ENCODE measurements at regions not wholly inside any gene's neighbourhood (a gene's known extent, or its start where the extent isn't known, plus 50 kb on each side); places are given as distances from the start of the nearest gene placed in this dataset.
"Not testable (repeated sequence)": the region's sequence is repeated elsewhere in the genome, so short reads cannot be mapped to it uniquely, and the experiment has no call there.

DNA sequence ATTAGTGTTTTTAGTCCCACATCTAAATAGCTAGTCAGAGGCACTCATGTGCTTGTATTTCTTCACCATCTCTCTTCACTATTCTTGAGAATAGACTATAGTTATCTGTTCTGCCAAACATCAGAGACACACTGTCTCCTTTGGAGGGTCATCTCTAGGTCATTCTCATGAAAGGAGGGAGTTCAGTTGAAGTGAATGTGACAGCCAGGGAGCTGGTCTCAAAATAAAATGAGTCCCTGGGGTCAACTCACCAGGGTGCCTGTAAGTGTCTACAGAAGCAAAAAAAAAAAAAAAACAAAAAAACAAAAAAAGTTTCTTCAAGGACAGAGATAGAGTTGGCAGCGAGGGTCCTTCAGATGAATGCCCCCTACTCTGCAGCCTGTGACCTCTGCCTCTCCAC is 171.0 kb downstream of the ID4 start:
- Histone ChIP-seq H3K27me3 (ENCODE audit: insufficient read depth, poor library complexity, severe bottlenecking) (no peaks in the 10 kb centered on the region), H3K4me3 (ENCODE audit: severe bottlenecking) (no peak overlapping the region), H3K27ac (ENCODE audit: poor library complexity, severe bottlenecking) (no peak overlapping the region), H3K36me3 (ENCODE audit: low read depth) (no peaks in the 10 kb centered on the region), H3K9me3 (ENCODE audit: severe bottlenecking) (no peaks in the 10 kb centered on the region), H3K4me1 (ENCODE audit: insufficient read depth, poor library complexity, severe bottlenecking) (no peaks in the 10 kb centered on the region)
- DNase-seq (ENCODE audit: low spot score) (no peak), ATAC-seq (ENCODE audit: low read depth) (no peak)
- no peak for TF ChIP-seq CTCF (IDR thresholded peaks at IDR 0.05; ENCODE audit: poor library complexity, severe bottlenecking)

- no peak overlapping the region for H3K27ac ChIP-seq (ENCODE audit: poor library complexity, severe bottlenecking)
- no peak for ATAC-seq (ENCODE audit: low read depth)
- H3K27me3 ChIP-seq (ENCODE audit: insufficient read depth, poor library complexity, severe bottlenecking): no peaks in the 10 kb centered on the region
- H3K36me3 ChIP-seq (ENCODE audit: low read depth): no peaks in the 10 kb centered on the region
- no peak for TF ChIP-seq CTCF (IDR thresholded peaks at IDR 0.05; ENCODE audit: poor library complexity, severe bottlenecking)
- no peaks in the 10 kb centered on the region for H3K9me3 ChIP-seq (ENCODE audit: severe bottlenecking)
- no peaks in the 10 kb centered on the region for H3K4me1 ChIP-seq (ENCODE audit: insufficient read depth, poor library complexity, severe bottlenecking)
- no peak overlapping the region for H3K4me3 ChIP-seq (ENCODE audit: severe bottlenecking)
- no peak for DNase-seq (ENCODE audit: low spot score)
Measured at GRCh38 chr6:20013066-20013861, 176.1 kb downstream of the ID4 start.

DNA sequence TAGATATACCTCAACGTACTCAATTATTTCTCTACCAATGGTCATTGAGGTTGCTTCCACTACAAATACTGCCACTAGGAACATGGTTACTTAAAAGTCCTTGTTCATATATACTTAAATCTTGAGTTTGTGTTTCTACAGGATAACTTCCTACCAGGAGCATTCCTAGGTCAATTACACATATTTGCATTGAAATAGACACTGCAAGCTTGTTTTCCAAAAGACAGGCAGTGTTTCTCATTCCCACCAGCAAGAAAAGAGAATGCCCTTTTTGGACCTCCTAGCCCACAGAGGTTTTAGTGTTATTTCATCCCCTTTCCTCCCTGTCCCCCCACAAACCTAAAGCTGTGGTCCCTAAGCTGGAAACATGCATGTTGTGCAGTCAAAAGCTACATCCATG is 177.3 kb downstream of the ID4 start:
- TF ChIP-seq CTCF (IDR thresholded peaks at IDR 0.05; ENCODE audit: poor library complexity, severe bottlenecking): no peak
- no peaks in the 10 kb centered on the region for H3K27me3 ChIP-seq (ENCODE audit: insufficient read depth, poor library complexity, severe bottlenecking)
- H3K9me3 ChIP-seq (ENCODE audit: severe bottlenecking): no peaks in the 10 kb centered on the region
- ATAC-seq (ENCODE audit: low read depth): no peak
- H3K36me3 ChIP-seq (ENCODE audit: low read depth): no peaks in the 10 kb centered on the region
- no peak overlapping the region for H3K4me3 ChIP-seq (ENCODE audit: severe bottlenecking)
- H3K27ac ChIP-seq (ENCODE audit: poor library complexity, severe bottlenecking): no peak overlapping the region
- no peak for DNase-seq (ENCODE audit: low spot score)
- no peaks in the 10 kb centered on the region for H3K4me1 ChIP-seq (ENCODE audit: insufficient read depth, poor library complexity, severe bottlenecking)

- H3K27ac ChIP-seq (ENCODE audit: poor library complexity, severe bottlenecking): no peak overlapping the region
- no peaks in the 10 kb centered on the region for H3K27me3 ChIP-seq (ENCODE audit: insufficient read depth, poor library complexity, severe bottlenecking)
- no peak for DNase-seq (ENCODE audit: low spot score)
- H3K9me3 ChIP-seq (ENCODE audit: severe bottlenecking): no peaks in the 10 kb centered on the region
- no peaks in the 10 kb centered on the region for H3K36me3 ChIP-seq (ENCODE audit: low read depth)
- H3K4me1 ChIP-seq (ENCODE audit: insufficient read depth, poor library complexity, severe bottlenecking): no peaks in the 10 kb centered on the region
- H3K4me3 ChIP-seq (ENCODE audit: severe bottlenecking): no peak overlapping the region
- no peak for TF ChIP-seq CTCF (IDR thresholded peaks at IDR 0.05; ENCODE audit: poor library complexity, severe bottlenecking)
- ATAC-seq (ENCODE audit: low read depth): no peak
Measured at GRCh38 chr6:20020526-20020925, 183.4 kb downstream of the ID4 start.

DNA sequence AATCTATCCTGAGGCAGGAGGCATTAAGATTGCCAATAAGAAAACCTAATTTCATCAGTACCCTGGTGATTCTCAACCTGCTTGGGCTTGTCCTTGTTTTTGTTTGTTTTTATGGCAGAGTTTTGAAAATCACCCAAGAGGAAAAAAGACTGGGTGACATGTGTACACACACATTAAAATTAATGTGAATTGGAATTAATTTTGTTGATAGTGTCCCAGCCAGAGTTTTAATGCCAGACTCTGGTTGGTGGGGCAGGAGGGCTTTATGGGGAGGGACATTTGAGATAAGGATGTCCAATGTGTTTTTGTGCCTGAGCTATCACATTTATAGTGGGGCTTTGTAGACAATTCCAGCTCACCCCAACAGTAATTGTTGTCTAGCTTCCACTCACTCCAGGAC is 184.6 kb downstream of the ID4 start:
- Histone ChIP-seq H3K9me3 (ENCODE audit: severe bottlenecking) (no peaks in the 10 kb centered on the region), H3K4me3 (ENCODE audit: severe bottlenecking) (no peak overlapping the region), H3K4me1 (ENCODE audit: insufficient read depth, poor library complexity, severe bottlenecking) (no peaks in the 10 kb centered on the region), H3K27me3 (ENCODE audit: insufficient read depth, poor library complexity, severe bottlenecking) (no peaks in the 10 kb centered on the region), H3K27ac (ENCODE audit: poor library complexity, severe bottlenecking) (no peak overlapping the region), H3K36me3 (ENCODE audit: low read depth) (no peaks in the 10 kb centered on the region)
- no peak for TF ChIP-seq CTCF (IDR thresholded peaks at IDR 0.05; ENCODE audit: poor library complexity, severe bottlenecking)
- DNase-seq (ENCODE audit: low spot score) (no peak), ATAC-seq (ENCODE audit: low read depth) (no peak)

DNA sequence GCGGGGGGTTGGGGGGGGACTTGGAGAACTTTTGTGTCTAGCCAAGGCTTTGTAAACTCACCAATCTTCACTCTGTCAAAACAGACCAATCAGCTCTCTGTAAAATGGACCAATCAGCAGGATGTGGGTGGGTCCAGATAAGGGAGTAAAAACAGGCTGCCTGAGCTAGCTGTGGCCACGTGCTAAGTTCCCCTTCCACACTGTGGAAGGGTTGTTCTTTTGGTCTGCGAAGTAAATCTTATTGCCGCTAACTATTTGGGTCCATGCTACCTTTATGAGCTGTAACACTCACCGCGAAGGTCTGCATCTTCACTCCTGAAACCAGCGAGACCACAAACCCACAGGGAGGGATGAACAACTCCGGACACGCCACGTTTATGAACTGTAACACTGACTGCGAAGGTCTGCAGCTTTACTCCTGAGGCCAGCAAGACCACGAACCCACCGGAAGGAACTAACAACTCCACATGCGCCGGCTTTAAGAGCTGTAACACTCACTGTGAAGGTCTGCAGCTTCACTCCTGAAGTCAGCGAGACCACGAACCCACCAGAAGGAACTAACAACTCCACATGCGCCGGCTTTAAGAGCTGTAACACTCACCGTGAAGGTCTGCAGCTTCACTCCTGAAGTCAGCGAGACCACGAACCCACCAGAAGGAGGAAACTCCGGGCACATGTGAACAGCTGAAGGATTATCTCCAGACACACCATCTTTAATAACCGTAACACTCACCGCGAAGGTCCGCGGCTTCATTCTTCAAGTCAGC is 186.6 kb downstream of the ID4 start:
- H3K4me3 ChIP-seq (ENCODE audit: severe bottlenecking); H3K9me3 ChIP-seq (ENCODE audit: severe bottlenecking); DNase-seq (ENCODE audit: low spot score); ATAC-seq (ENCODE audit: low read depth); H3K36me3 ChIP-seq (ENCODE audit: low read depth); H3K27me3 ChIP-seq (ENCODE audit: insufficient read depth, poor library complexity, severe bottlenecking); H3K4me1 ChIP-seq (ENCODE audit: insufficient read depth, poor library complexity, severe bottlenecking); H3K27ac ChIP-seq (ENCODE audit: poor library complexity, severe bottlenecking): not testable (repeated sequence)

Data from RWPE2 (cell line).